Keratinocyte (primary cell): ENCODE measurements at regions not wholly inside any gene's neighbourhood (a gene's known extent, or its start where the extent isn't known, plus 50 kb on each side); places are given as distances from the start of the nearest gene placed in this dataset.

Experiments used
- CTCF ChIP-seq, 3 experiments: IDR thresholded peaks in 1 of 3; conservative IDR thresholded peaks in 1 of 3; optimal IDR thresholded peaks in 1 of 3; 2 replicates in 2 of 3; 3 replicates in 1 of 3; pipeline versions ENCODE3 to v1.5.1; 2011; ENCODE audit warnings: low read length in 3 of 3, mild to moderate bottlenecking in 3 of 3, moderate library complexity in 2 of 3, control low read depth in 1 of 3, inconsistent platforms in 1 of 3; ENCODE audit not compliant: insufficient read depth in 2 of 3; ENCODE audit errors: extremely low read depth in 1 of 3
- EZH2 ChIP-seq: IDR thresholded peaks from one replicate; pipeline ENCODE4 v1.6.1; 2012; ENCODE audit warnings: inconsistent platforms, mild to moderate bottlenecking, low read length, moderate library complexity

GRCh38 chr15:39029741-39030140 is 465.1 kb upstream of the RASGRP1 start:
- no peak for TF ChIP-seq CTCF (optimal IDR thresholded peaks at IDR 0.05 in 1 of 3, IDR thresholded peaks at IDR 0.05 in 1 of 3, conservative IDR thresholded peaks at IDR 0.05 in 1 of 3; ENCODE audit: extremely low read depth in 1 of 3, insufficient read depth in 2 of 3, low read length in 3 of 3)
- no peak for TF ChIP-seq EZH2
